NCI-H2107 treated with DMSO at 0.1 percent for 48 hours (cell line): ENCODE measurements at regions not wholly inside any gene's neighbourhood (a gene's known extent, or its start where the extent isn't known, plus 50 kb on each side); places are given as distances from the start of the nearest gene placed in this dataset.

Source experiments
- DNase-seq: peaks from one replicate; lab custom pipeline; 2025; ENCODE audit not compliant: unreplicated experiment; lab: John Stamatoyannopoulos, UW

DNA sequence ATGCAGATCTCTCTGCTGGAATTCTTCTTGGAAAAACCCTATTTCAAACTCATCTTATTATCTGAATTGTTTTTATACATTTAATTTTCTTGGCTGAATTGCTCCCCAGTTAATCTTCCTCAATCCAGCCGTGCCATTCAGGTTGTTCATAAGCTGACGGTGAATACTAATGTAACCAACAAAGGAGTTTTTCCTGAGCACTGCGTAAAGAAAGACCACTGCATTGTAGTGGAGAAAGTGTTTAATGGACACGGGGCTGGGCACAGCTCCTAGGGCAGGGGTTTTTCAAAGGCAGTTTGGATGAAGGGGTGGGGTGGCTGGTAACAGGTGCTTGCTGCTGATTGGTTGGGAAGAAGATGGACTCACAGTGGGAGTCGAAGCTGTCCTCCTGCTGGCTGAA is 820.3 kb downstream of the ADGRL2 start:
- DNase-seq, result no peak

- DNase-seq, result peak; percentile 17
Measured at GRCh38 chr1:82614090-82614489, 813.4 kb downstream of the ADGRL2 start.

DNA sequence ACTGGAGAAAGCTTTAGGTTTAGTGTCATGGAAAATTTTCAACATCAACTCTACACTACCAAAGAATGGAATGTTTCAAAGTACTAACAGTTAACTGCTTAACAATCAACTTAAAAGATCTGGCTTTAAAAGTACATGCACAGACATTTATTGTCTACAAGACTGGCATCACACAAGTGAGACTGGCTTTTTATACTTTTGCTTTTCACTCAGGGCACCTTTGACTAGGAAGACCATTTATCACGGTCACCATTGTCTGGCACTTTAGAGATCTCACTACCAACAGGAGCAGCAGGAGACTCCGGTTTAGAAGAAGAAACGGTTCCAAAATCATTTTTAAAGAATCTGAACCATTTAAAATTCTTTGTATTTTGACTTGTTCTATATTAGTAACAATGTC is 812.3 kb downstream of the ADGRL2 start:
- no peak for DNase-seq

DNA sequence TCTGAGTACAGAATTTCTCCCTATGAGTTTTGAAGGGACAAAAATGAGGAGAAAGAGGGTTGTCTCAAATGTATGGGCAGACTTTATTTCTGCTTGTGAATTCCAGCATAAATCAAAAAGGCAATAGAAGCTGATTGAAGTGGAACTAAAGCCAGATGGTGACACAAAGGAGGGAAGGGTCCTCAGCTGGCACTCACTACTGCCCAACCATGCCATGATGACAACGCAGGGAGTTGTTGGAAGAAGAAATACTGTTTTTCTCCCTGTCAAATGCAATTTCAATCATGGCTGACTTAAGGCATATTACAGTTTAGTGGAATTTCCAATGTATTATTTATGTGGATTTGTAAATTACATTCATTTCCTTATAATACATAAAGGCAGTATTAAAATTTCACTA is 805.8 kb downstream of the ADGRL2 start:
- no peak for DNase-seq

GRCh38 chr1:82604524-82604923 is 803.8 kb downstream of the ADGRL2 start:
- DNase-seq, result no peak

GRCh38 chr1:82600314-82600713 is 799.6 kb downstream of the ADGRL2 start:
- DNase-seq, result no peak

DNA sequence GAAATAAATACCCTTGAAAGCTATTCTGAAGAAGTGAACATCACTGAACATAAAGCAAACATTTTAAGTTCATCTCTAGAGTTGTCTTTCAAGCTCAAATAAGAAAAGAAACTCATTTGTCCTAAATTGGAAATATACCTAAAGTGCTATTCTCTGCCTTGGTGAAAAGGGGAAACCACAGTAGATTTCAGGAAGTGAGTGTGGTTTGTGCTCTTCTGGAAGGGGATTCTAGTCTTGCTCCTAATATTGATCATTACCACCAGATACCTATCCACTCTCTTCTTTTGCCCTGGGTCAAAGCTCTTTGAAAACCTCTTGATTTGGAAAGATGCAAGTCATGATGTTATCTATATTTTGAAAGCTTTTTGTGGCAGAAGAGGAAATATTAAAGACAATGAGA is 798.1 kb downstream of the ADGRL2 start:
- DNase-seq, result no peak

GRCh38 chr1:82598337-82598736 is 797.6 kb downstream of the ADGRL2 start:
- DNase-seq, result no peak

DNA sequence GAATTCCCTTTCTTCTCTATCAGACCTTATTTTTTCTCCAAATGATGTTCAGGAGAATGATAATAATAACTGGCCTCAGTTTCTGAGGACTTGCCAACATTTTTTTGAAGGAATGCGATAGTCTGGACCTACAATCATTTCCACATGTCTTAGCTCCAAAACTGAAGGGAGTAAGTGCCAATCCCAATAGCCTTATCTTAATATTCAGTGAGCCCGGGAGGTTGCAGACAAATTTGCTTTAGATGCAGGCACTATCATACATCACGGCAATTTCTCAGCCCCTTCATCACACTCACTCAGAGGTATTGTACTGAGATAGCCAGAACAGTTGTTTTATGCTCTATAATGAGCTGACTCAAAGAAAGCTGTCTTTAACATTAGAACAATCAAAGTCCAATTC is 796.9 kb downstream of the ADGRL2 start:
- no peak for DNase-seq

DNA sequence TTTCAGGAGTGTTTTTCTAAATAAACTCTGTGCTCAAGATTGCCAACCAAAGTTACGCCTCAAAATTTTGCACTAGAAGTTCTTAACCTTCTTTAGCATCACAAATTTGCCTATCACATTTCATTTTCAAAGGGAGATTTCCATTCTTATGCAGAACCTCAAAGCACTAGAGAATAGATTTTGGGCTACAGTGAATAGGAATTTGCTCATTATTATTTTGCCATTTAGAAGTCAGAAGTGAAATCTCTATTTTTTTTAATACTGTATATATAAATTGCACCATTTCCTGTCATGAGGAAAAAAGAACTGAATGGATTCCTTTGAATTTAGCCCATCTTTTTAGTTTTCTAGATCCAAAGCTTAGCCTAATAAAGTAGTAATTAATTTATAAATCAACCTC is 796.4 kb downstream of the ADGRL2 start:
- no peak for DNase-seq

DNA sequence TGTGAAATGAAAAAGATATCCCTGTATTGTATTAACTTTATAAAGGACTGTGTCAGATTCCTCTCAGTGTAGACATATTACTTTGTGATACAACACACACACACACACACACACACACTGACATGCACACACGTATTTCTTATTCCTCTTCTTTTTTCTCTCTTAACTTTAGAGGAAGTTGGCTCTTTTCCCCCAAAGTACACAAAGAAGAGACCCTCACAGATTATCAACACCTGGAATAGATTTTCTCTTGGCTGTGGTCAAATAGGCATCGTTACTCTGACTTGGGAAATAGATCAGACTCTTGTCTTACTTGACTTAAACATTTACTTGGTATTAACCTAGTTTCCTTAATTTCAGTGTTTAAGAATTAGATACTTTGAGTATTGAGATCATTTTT is 792.8 kb downstream of the ADGRL2 start:
- no peak for DNase-seq

DNA sequence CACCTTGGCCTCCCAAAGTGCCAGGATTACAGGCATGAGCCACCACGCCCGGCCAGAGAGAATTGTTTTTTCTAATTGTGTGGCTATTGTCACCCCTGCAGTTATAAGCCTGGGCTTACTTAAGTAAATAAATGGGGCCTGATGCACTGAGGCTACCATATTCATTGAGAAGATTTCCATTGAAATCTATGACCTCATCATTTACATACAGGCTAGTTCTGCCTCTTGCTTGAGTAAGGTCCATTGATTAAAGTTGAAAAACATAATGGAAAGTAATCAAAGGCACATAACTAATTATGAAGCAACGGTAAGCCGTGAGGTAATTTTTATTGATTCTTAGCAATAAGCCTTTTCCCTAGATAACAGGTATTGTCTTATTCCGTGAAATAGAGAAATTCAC is 788.9 kb downstream of the ADGRL2 start:
- DNase-seq, result no peak

DNA sequence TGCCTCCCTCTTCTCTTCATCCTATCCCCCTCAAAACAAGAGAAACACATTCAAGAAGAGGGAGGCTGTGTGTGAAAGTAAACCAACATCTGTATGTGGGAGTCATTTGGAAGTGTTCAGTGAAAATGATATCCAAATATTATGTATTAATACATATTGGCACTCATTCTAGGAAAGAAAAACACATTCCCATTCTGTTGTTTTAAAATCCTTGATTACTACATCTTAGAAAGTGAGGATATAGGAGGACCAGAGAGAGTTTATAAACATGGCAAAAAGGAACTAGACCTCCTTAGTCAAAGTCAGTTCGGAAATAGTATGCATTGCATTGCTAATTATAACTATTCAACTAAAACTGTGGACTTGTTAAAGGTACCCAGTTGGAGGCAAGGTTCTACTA is 786.6 kb downstream of the ADGRL2 start:
- DNase-seq, result no peak

- no peak for DNase-seq
Measured at GRCh38 chr1:82586473-82586872, 785.7 kb downstream of the ADGRL2 start.

GRCh38 chr1:82582347-82582746 is 781.6 kb downstream of the ADGRL2 start:
- DNase-seq, result no peak

- no peak for DNase-seq
Measured at GRCh38 chr1:82578086-82578726, 777.5 kb downstream of the ADGRL2 start.

GRCh38 chr1:82567348-82567747 is 766.6 kb downstream of the ADGRL2 start:
- no peak for DNase-seq

GRCh38 chr1:82565546-82565945 is 764.8 kb downstream of the ADGRL2 start:
- no peak for DNase-seq

DNA sequence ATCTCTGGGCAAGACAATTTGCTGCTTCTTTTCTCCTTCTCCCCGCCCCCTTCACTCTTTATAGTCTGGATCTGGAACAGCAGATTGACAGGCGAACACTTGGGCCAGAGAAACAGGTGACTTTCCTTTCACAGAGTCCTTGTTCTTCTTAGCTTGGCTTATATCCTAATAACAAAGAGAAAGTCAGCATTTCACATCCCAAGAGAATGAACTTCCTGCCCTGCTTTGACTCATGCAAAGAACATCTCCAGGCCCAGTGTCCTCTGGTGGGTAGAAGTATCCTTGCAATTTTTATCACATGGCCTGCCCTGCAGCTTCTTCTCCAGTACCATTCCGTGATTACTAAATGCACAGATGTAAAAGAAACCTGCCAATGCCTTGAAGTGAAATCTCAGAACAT is 764.4 kb downstream of the ADGRL2 start:
- DNase-seq, result no peak

- no peak for DNase-seq
Measured at GRCh38 chr1:82564333-82564732, 763.6 kb downstream of the ADGRL2 start.

DNA sequence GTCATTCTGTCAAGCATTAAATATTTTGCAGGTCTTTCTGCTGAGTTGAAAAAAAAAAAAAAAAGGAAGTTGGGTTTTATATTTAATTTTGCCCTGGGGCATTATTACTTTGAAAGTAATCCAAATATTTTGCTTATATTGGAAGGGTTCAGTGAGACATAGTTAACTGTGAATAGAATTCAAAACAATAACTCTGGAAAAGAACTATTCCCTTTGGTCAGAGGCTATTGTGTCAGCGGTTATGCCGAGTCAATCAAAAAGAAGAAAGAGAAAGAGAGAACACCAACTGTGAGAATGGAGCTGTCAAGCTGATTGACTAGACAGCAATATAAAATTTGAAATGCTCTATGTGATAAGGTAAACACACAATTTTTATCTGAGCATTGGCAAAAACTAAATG is 761.7 kb downstream of the ADGRL2 start:
- DNase-seq, result no peak

DNA sequence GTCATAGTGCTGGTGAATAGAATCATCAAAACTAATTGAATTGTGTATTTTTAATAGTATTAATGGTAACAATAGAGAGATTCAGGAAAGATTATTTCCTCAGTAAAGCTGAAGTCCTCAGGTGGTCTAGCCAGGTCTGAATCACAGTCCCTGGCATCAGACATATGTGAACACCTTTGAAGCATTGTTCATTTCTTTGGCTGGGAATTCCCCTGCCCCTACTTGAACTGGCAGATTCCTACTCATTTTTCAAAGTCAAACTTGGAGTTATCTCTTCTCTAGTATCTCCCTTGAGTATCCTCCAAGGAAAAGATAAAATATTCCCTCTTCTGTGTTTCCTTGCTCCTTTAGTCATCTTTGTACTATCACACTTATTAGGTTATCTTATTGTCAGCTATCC is 759.8 kb downstream of the ADGRL2 start:
- DNase-seq, result no peak

DNA sequence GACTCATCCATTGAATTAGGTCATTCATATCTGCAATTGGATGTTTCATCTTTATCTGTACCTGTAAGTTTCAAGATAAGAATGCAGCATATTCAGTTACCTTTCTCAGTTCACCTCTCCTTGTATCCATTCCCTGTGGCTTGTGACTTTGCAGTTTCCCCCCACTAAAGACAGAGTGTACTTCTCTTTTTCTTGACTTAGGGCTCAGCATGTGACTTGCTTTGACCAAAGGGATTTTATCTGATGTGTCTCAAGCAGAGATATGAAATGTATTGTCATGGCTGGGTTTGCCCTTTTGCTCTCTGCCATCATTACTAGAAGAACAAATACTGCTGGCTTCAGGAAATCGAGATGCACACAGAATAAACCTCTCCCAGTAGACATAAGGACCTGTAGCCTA is 754.8 kb downstream of the ADGRL2 start:
- no peak for DNase-seq

DNA sequence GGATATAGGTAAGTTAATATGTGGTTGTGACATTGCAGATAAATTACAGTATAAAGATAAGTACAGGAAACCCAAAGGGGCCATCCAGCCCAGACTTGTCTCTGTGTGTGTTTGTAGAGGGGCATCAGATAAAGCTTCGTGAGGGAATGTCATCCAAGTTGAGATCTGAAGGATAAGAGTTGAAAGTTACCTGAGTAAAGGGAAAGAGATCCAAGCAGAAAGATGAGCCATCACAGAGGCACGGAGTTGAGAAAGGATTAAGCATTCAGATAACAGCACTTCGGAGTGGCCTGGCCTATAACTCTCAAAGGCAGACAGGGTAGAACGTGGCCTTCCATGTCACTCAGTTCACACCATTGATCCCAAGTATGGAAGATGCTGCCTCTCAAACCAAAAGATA is 749.1 kb downstream of the ADGRL2 start:
- DNase-seq, result no peak
